Stimulated activated effector memory CD8-positive, alpha-beta T cell treated with anti-CD3 and anti-CD28 coated beads, Interleukin-12 subunit alpha, Interleukin-12 subunit beta, amount 100 ng/mL, for 72 hours (primary cell): ENCODE measurements at regions not wholly inside any gene's neighbourhood (a gene's known extent, or its start where the extent isn't known, plus 50 kb on each side); places are given as distances from the start of the nearest gene placed in this dataset.

ENCODE experiments used
- ATAC-seq: fragments of 150-1000 bp; cut with Tn5 transposase; 2 replicates; pipeline ENCODE4 v1.10.0; 2021
- DNase-seq, 2 donors: peaks; one replicate each; pipeline ENCODE4 v3.0.0; 2021 to 2022; ENCODE audit warnings: low spot score in 2 of 2
- H3K27ac Mint-ChIP-seq: one replicate; pipeline ENCODE4 v1.8.0; 2022; ENCODE audit warnings: mild to moderate bottlenecking, mixed read lengths
- H3K36me3 Mint-ChIP-seq: one replicate; pipeline ENCODE4 v1.8.0; 2022; ENCODE audit warnings: mild to moderate bottlenecking, mixed read lengths
- H3K4me1 Mint-ChIP-seq: one replicate; pipeline ENCODE4 v1.8.0; 2022; ENCODE audit warnings: mixed read lengths
- H3K4me3 Mint-ChIP-seq: one replicate; pipeline ENCODE4 v1.8.0; 2022; ENCODE audit warnings: mild to moderate bottlenecking, mixed read lengths
- H3K9me3 Mint-ChIP-seq: one replicate; pipeline ENCODE4 v1.8.0; 2022; ENCODE audit warnings: mixed read lengths

GRCh38 chr12:123085066-123085465 lies 65.8 kb downstream of the PITPNM2 start:
- no peak for ATAC-seq
- Mint-ChIP-seq H3K36me3 (no peaks in the 10 kb centered on the region), H3K4me1 (peaks cover 14% of the 10 kb centered on the region), H3K9me3 (no peaks in the 10 kb centered on the region), H3K4me3 (no peak overlapping the region), H3K27ac (peak overlapping the region; percentile 15)
- no peak for DNase-seq

GRCh38 chr12:123083661-123084571 lies 67.0 kb downstream of the PITPNM2 start:
- Mint-ChIP-seq H3K36me3 (no peaks in the 10 kb centered on the region), H3K27ac (no peak overlapping the region), H3K9me3 (no peaks in the 10 kb centered on the region), H3K4me1 (peaks cover 5% of the 10 kb centered on the region), H3K4me3 (no peak overlapping the region)
- ATAC-seq (no peak), DNase-seq (no peak)

GRCh38 chr12:123080634-123081033 lies 70.3 kb downstream of the PITPNM2 start:
- H3K4me1 Mint-ChIP-seq = peaks cover 28% of the 10 kb centered on the region
- no peak overlapping the region for H3K4me3 Mint-ChIP-seq
- no peaks in the 10 kb centered on the region for H3K9me3 Mint-ChIP-seq
- DNase-seq = no peak
- no peak for ATAC-seq
- H3K36me3 Mint-ChIP-seq = peaks cover 12% of the 10 kb centered on the region
- H3K27ac Mint-ChIP-seq = no peak overlapping the region

- H3K36me3 Mint-ChIP-seq = peaks cover 13% of the 10 kb centered on the region
- no peaks in the 10 kb centered on the region for H3K9me3 Mint-ChIP-seq
- peaks cover 46% of the 10 kb centered on the region for H3K4me1 Mint-ChIP-seq
- H3K27ac Mint-ChIP-seq = peak overlapping the region; percentile 50
- ATAC-seq (no peak), DNase-seq (no peak)
- H3K4me3 Mint-ChIP-seq = no peak overlapping the region
Observed at GRCh38 chr12:123078531-123079155, 72.2 kb downstream of the PITPNM2 start.

GRCh38 chr12:123078120-123078465 lies 72.8 kb downstream of the PITPNM2 start:
- Mint-ChIP-seq H3K4me3 (no peak overlapping the region), H3K36me3 (peaks cover 13% of the 10 kb centered on the region), H3K4me1 (peaks cover 48% of the 10 kb centered on the region), H3K9me3 (no peaks in the 10 kb centered on the region), H3K27ac (no peak overlapping the region)
- ATAC-seq = no peak
- DNase-seq = no peak

- H3K27ac Mint-ChIP-seq = peak overlapping the region; percentile 95
- ATAC-seq (no peak), DNase-seq (no peak)
- H3K4me1 Mint-ChIP-seq = peaks cover 50% of the 10 kb centered on the region
- no peaks in the 10 kb centered on the region for H3K9me3 Mint-ChIP-seq
- H3K4me3 Mint-ChIP-seq = peak overlapping the region; percentile 84
- H3K36me3 Mint-ChIP-seq = peaks cover 13% of the 10 kb centered on the region
Observed at GRCh38 chr12:123077298-123078119, 73.4 kb downstream of the PITPNM2 start.

- peaks cover 13% of the 10 kb centered on the region for H3K36me3 Mint-ChIP-seq
- DNase-seq = peak; percentile 40 to 77
- peak; percentile 87 for ATAC-seq
- H3K9me3 Mint-ChIP-seq = no peaks in the 10 kb centered on the region
- peak overlapping the region; percentile 84 for H3K4me3 Mint-ChIP-seq
- peaks cover 53% of the 10 kb centered on the region for H3K4me1 Mint-ChIP-seq
- H3K27ac Mint-ChIP-seq = peak overlapping the region; percentile 95
Observed at GRCh38 chr12:123076604-123077297, 74.1 kb downstream of the PITPNM2 start.

GRCh38 chr12:123075646-123076171 lies 75.2 kb downstream of the PITPNM2 start:
- DNase-seq (peak; percentile 51 to 86), ATAC-seq (peak; percentile 88)
- peaks cover 56% of the 10 kb centered on the region for H3K4me1 Mint-ChIP-seq
- H3K36me3 Mint-ChIP-seq = peaks cover 13% of the 10 kb centered on the region
- H3K4me3 Mint-ChIP-seq = peak overlapping the region; percentile 84
- H3K9me3 Mint-ChIP-seq = no peaks in the 10 kb centered on the region
- peak overlapping the region; percentile 95 for H3K27ac Mint-ChIP-seq

- peak overlapping the region; percentile 95 for H3K27ac Mint-ChIP-seq
- H3K36me3 Mint-ChIP-seq = peaks cover 13% of the 10 kb centered on the region
- DNase-seq = no peak
- peaks cover 56% of the 10 kb centered on the region for H3K4me1 Mint-ChIP-seq
- ATAC-seq = no peak
- no peaks in the 10 kb centered on the region for H3K9me3 Mint-ChIP-seq
- H3K4me3 Mint-ChIP-seq = peak overlapping the region; percentile 84
Observed at GRCh38 chr12:123075087-123075645, 75.7 kb downstream of the PITPNM2 start.

- DNase-seq (no peak), ATAC-seq (no peak)
- H3K4me3 Mint-ChIP-seq = peak overlapping the region; percentile 84
- peaks cover 13% of the 10 kb centered on the region for H3K36me3 Mint-ChIP-seq
- H3K4me1 Mint-ChIP-seq = peaks cover 56% of the 10 kb centered on the region
- no peak overlapping the region for H3K27ac Mint-ChIP-seq
- H3K9me3 Mint-ChIP-seq = no peaks in the 10 kb centered on the region
Observed at GRCh38 chr12:123073962-123074801, 76.7 kb downstream of the PITPNM2 start.

GRCh38 chr12:123073292-123073691 lies 77.6 kb downstream of the PITPNM2 start:
- no peak for DNase-seq
- H3K36me3 Mint-ChIP-seq = peaks cover 13% of the 10 kb centered on the region
- peaks cover 56% of the 10 kb centered on the region for H3K4me1 Mint-ChIP-seq
- ATAC-seq = no peak
- H3K9me3 Mint-ChIP-seq = no peaks in the 10 kb centered on the region
- no peak overlapping the region for H3K27ac Mint-ChIP-seq
- no peak overlapping the region for H3K4me3 Mint-ChIP-seq

GRCh38 chr12:123071857-123072256 lies 79.0 kb downstream of the PITPNM2 start:
- Mint-ChIP-seq H3K4me1 (peaks cover 46% of the 10 kb centered on the region), H3K4me3 (no peak overlapping the region), H3K9me3 (no peaks in the 10 kb centered on the region), H3K27ac (peak overlapping the region; percentile 56), H3K36me3 (peaks cover 11% of the 10 kb centered on the region)
- DNase-seq (no peak), ATAC-seq (no peak)

GRCh38 chr12:123071099-123071800 lies 79.6 kb downstream of the PITPNM2 start:
- Mint-ChIP-seq H3K36me3 (peaks cover 7% of the 10 kb centered on the region), H3K4me3 (no peak overlapping the region), H3K9me3 (no peaks in the 10 kb centered on the region), H3K27ac (no peak overlapping the region), H3K4me1 (peaks cover 40% of the 10 kb centered on the region)
- ATAC-seq (no peak), DNase-seq (no peak)
